ENCODE measurements at regions not wholly inside any gene's neighbourhood (a gene's known extent, or its start where the extent isn't known, plus 50 kb on each side); places are given as distances from the start of the nearest gene placed in this dataset.

DNA sequence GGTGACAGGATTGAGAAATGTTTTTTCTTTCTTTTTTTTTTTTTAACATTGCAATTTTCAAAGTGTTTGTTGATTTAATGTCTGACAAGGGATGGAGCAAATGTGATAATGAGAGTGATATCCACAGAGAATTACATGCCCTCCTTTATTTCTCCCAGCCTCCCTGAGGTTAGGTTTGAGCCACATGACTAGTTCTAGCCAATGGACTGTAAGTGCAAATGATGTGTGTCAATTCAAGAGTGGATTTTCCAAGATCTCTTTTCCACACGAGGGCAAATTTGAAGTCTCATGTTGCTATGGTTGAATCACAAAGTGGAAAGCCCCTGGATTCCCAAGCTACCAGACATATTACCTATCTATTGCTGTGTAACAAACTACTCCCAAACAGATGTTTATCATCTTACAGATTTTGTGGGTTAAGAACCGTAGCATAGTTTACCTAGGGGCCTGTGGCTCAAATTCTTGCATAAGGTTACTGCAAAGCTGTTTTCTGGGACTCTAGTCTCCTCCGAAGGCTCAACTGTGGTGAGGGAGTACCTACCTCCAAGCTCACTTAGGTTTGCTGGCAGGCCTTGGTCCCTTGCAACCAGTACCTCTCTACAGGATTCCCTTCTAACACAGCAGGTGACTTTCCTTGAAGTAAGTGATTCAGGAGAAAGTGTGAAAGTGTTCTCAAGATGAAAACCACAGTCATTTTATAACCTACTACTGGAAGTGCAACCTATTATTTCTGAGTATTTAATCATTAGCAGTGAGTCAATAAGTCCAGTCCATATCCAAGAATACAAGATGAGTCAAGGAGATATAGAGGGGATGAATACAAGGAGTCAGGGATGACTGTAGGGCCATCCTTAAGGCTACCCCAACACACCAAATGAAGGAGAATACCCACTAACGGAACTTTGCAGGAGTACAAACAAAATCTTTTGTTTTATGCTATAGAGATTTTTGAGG is 533.6 kb downstream of the PTPRC start:
- TF ChIP-seq POLR2AphosphoS5 (IDR thresholded peaks at IDR 0.05; ENCODE audit: low read depth, low read length) (no peak), TAF1 (IDR thresholded peaks at IDR 0.05; ENCODE audit: borderline replicate concordance, insufficient read depth, low read length) (no peak)
- TF ChIP-seq, protein P1, sequence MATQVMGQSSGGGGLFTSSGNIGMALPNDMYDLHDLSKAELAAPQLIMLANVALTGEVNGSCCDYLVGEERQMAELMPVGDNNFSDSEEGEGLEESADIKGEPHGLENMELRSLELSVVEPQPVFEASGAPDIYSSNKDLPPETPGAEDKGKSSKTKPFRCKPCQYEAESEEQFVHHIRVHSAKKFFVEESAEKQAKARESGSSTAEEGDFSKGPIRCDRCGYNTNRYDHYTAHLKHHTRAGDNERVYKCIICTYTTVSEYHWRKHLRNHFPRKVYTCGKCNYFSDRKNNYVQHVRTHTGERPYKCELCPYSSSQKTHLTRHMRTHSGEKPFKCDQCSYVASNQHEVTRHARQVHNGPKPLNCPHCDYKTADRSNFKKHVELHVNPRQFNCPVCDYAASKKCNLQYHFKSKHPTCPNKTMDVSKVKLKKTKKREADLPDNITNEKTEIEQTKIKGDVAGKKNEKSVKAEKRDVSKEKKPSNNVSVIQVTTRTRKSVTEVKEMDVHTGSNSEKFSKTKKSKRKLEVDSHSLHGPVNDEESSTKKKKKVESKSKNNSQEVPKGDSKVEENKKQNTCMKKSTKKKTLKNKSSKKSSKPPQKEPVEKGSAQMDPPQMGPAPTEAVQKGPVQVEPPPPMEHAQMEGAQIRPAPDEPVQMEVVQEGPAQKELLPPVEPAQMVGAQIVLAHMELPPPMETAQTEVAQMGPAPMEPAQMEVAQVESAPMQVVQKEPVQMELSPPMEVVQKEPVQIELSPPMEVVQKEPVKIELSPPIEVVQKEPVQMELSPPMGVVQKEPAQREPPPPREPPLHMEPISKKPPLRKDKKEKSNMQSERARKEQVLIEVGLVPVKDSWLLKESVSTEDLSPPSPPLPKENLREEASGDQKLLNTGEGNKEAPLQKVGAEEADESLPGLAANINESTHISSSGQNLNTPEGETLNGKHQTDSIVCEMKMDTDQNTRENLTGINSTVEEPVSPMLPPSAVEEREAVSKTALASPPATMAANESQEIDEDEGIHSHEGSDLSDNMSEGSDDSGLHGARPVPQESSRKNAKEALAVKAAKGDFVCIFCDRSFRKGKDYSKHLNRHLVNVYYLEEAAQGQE (IDR thresholded peaks at IDR 0.05; ENCODE audit: insufficient read depth in 1 of 2, low read depth in 2 of 2, low read length in 2 of 2), result no peak

All from PFSK-1 (cell line).